ENCODE measurements at regions not wholly inside any gene's neighbourhood (a gene's known extent, or its start where the extent isn't known, plus 50 kb on each side); places are given as distances from the start of the nearest gene placed in this dataset.

- TF ChIP-seq CTCF (IDR thresholded peaks at IDR 0.05), result no peak
- no peak for TF ChIP-seq ZNF219 (CRISPR knock-in tag; IDR thresholded peaks at IDR 0.05; ENCODE audit: borderline replicate concordance)
- no peak for TF ChIP-seq ZNF138 (CRISPR knock-in tag; conservative IDR thresholded peaks at IDR 0.05)
- TF ChIP-seq ATF6 (CRISPR knock-in tag; IDR thresholded peaks at IDR 0.05), result no peak
- no peak for TF ChIP-seq NFE2L1 (CRISPR knock-in tag; IDR thresholded peaks at IDR 0.05)
Measured at GRCh38 chr2:129071531-129071930, 752.9 kb upstream of the HS6ST1 start (continued).

- H3K4me1 Mint-ChIP-seq, result peaks cover 8% of the 10 kb centered on the region
- no peak for TF ChIP-seq ZNF532 (CRISPR knock-in tag; IDR thresholded peaks at IDR 0.05; ENCODE audit: borderline replicate concordance)
- no peak for TF ChIP-seq ATF3 (CRISPR knock-in tag; conservative IDR thresholded peaks at IDR 0.05)
- no peak for TF ChIP-seq IRF1 (CRISPR knock-in tag; IDR thresholded peaks at IDR 0.05)
- TF ChIP-seq RORB (CRISPR knock-in tag; IDR thresholded peaks at IDR 0.05), result no peak
- TF ChIP-seq OVOL2 (CRISPR knock-in tag; IDR thresholded peaks at IDR 0.05; ENCODE audit: borderline replicate concordance), result no peak
- TF ChIP-seq ZNF219 (CRISPR knock-in tag; IDR thresholded peaks at IDR 0.05; ENCODE audit: borderline replicate concordance), result no peak
- no peak for TF ChIP-seq ZNF396 (CRISPR knock-in tag; IDR thresholded peaks at IDR 0.05; ENCODE audit: borderline replicate concordance)
- no peak for TF ChIP-seq MAX (CRISPR knock-in tag; IDR thresholded peaks at IDR 0.05)
- TF ChIP-seq FOXP4 (CRISPR knock-in tag; IDR thresholded peaks at IDR 0.05), result no peak
- no peak for ATAC-seq
- ChIA-PET POLR2A (no interaction called here), CTCF (no interaction called here)
- peaks cover under 1% of the 10 kb centered on the region; the same call in 1 of the 2 replicates for H3K27me3 Mint-ChIP-seq (ENCODE audit: low read depth)
- DNase-seq (ENCODE audit: low spot score), result no peak
- H3K4me3 Mint-ChIP-seq, result no peak overlapping the region
- H3K27ac Mint-ChIP-seq, result no peak overlapping the region
- no peaks in the 10 kb centered on the region for H3K36me3 Mint-ChIP-seq
- H3K9me3 Mint-ChIP-seq, result no peaks in the 10 kb centered on the region
Measured at GRCh38 chr2:129074298-129074920, 755.7 kb upstream of the HS6ST1 start.
